Ishikawa (cell line): ENCODE measurements at regions not wholly inside any gene's neighbourhood (a gene's known extent, or its start where the extent isn't known, plus 50 kb on each side); places are given as distances from the start of the nearest gene placed in this dataset.

Source experiments
- CEBPB ChIP-seq: IDR thresholded peaks from 2 replicates; pipeline ENCODE4 v1.6.1; 2012
- CREB1 ChIP-seq: IDR thresholded peaks from 2 replicates; pipeline ENCODE4 v1.6.1; 2012; ENCODE audit warnings: low read depth
- EGR1 ChIP-seq: IDR thresholded peaks from 2 replicates; pipeline ENCODE4 v1.6.1; 2012
- EP300 ChIP-seq: IDR thresholded peaks from 2 replicates; pipeline ENCODE4 v1.6.1; 2012; ENCODE audit warnings: borderline replicate concordance
- FOXM1 ChIP-seq: IDR thresholded peaks from 2 replicates; pipeline ENCODE4 v1.6.1; 2012; ENCODE audit warnings: low read depth, borderline replicate concordance
- NFIC ChIP-seq: IDR thresholded peaks from 2 replicates; pipeline ENCODE4 v1.6.1; 2012
- RAD21 ChIP-seq: IDR thresholded peaks from 2 replicates; pipeline ENCODE4 v1.6.1; 2012; ENCODE audit warnings: low read depth
- TAF1 ChIP-seq: IDR thresholded peaks from 2 replicates; pipeline ENCODE4 v1.6.1; 2012; ENCODE audit warnings: low read depth, mild to moderate bottlenecking
- TCF12 ChIP-seq: IDR thresholded peaks from 2 replicates; pipeline ENCODE4 v1.6.1; 2012; ENCODE audit warnings: low read depth
- TEAD4 ChIP-seq: IDR thresholded peaks from 2 replicates; pipeline ENCODE4 v1.6.1; 2012
- YY1 ChIP-seq: IDR thresholded peaks from 2 replicates; pipeline ENCODE4 v1.6.1; 2012; ENCODE audit warnings: low read depth
- ZBTB7A ChIP-seq: IDR thresholded peaks from 2 replicates; pipeline ENCODE4 v1.6.1; 2012; ENCODE audit warnings: low read depth
- TF ChIP-seq, protein P1 (sequence below): IDR thresholded peaks from 2 replicates; pipeline ENCODE4 v1.6.1; 2012
- TF ChIP-seq, protein P2 (sequence below): IDR thresholded peaks from 2 replicates; pipeline ENCODE4 v1.6.1; 2012
- TF ChIP-seq, protein P3 (sequence below): IDR thresholded peaks from 2 replicates; pipeline ENCODE4 v1.6.1; 2012; ENCODE audit warnings: low read depth, mild to moderate bottlenecking

DNA sequence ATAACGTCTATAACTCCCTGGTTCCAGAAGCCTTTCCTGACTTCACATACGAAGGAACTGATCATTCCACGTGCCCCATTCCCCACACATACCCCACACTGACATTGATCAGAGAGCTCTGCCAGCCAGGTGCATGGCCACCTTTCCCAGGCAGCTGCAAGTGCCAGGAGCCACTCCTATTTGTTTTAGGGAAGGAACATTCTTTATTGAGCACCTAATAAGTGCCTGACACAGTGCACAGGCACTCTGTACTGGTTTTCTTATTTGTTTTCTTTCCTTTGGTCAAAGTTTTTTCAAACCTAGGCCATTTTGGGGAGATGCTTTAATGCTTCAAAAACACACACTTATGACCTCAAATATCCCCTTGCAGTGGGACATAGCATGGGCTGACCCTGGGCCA lies 50.0 kb downstream of the PITPNM2 start:
- TF ChIP-seq YY1 = no peak
- no peak for TF ChIP-seq TCF12
- TF ChIP-seq, protein P1, sequence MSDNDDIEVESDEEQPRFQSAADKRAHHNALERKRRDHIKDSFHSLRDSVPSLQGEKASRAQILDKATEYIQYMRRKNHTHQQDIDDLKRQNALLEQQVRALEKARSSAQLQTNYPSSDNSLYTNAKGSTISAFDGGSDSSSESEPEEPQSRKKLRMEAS = no peak
- TF ChIP-seq CREB1 = no peak
- no peak for TF ChIP-seq EP300
- no peak for TF ChIP-seq TEAD4

DNA sequence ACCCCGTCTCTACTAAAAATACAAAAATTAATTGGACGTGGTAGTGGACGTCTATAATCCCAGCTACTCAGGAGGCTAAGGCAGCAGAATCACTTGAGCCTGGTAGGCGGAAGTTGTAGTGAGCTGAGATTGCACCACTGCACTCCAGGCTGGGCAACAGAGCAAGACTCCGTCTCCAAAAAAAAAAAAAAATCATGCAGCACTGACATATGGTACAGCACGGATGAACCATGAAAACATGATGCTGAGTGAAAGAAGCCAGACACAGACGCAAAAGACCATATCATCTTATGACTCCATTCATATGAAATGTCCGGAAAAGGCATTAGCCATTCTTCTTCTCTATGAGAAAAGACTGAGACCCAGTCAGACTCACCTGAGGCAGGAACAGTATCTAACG lies 50.4 kb downstream of the PITPNM2 start:
- TF ChIP-seq CEBPB = no peak

DNA sequence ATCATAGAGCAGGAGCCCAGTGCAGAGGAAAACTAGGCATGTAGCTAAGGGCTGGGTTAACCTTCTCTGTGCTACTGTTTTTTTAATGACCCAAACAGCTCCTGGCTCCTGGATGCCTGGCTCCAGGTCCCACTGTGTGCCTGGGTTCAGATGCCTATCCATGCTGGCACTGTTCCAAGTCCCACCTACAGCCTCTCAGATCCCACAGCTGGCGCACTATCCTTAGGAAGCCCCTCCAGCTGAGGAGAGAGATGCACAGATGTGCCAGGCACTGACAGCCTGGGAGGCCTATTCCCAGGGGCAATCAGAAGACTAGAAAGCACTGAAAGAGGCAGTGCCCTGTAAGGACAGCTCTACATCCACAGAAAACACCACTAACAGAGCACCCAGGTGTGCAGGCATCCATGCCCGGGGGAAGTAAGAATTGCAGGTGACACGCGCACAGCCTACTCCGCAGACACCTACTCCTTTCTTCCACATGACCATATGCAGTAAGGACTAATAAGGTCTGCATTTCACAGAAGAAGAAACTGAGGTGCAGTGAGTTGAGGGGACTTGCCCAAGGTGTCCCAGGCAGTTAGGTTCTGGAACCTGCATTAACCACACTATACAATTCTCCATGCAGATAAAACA lies 51.2 kb downstream of the PITPNM2 start:
- no peak for TF ChIP-seq TEAD4
- peak; percentile 46 for TF ChIP-seq NFIC

DNA sequence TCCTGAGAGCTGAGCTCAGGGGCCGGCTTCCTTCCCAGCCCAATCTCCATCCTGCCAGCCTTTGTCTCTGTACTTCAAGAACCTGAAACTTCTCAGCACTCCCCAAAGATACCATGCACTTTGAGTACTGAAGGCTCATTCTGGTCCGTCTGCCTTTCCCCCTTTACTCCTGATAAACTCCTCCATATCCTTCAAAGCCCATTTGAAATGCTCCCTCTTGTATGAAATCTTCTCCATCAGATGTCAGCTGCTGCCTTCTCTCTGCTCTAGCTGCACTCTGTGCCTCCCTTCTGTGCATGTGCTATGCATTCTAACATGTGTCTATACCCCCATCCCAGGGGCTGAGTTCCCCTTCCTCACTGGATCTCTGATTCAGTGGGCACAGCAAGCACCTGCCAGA lies 52.1 kb downstream of the PITPNM2 start:
- TF ChIP-seq TAF1 (no peak), ZBTB7A (no peak), TCF12 (no peak), EP300 (no peak), RAD21 (no peak), CREB1 (no peak), TEAD4 (no peak), YY1 (no peak), CEBPB (no peak), FOXM1 (no peak), NFIC (no peak), EGR1 (no peak)
- TF ChIP-seq, protein P1 = no peak
- TF ChIP-seq, protein P2, sequence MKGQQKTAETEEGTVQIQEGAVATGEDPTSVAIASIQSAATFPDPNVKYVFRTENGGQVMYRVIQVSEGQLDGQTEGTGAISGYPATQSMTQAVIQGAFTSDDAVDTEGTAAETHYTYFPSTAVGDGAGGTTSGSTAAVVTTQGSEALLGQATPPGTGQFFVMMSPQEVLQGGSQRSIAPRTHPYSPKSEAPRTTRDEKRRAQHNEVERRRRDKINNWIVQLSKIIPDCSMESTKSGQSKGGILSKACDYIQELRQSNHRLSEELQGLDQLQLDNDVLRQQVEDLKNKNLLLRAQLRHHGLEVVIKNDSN = no peak
- TF ChIP-seq, protein P3, sequence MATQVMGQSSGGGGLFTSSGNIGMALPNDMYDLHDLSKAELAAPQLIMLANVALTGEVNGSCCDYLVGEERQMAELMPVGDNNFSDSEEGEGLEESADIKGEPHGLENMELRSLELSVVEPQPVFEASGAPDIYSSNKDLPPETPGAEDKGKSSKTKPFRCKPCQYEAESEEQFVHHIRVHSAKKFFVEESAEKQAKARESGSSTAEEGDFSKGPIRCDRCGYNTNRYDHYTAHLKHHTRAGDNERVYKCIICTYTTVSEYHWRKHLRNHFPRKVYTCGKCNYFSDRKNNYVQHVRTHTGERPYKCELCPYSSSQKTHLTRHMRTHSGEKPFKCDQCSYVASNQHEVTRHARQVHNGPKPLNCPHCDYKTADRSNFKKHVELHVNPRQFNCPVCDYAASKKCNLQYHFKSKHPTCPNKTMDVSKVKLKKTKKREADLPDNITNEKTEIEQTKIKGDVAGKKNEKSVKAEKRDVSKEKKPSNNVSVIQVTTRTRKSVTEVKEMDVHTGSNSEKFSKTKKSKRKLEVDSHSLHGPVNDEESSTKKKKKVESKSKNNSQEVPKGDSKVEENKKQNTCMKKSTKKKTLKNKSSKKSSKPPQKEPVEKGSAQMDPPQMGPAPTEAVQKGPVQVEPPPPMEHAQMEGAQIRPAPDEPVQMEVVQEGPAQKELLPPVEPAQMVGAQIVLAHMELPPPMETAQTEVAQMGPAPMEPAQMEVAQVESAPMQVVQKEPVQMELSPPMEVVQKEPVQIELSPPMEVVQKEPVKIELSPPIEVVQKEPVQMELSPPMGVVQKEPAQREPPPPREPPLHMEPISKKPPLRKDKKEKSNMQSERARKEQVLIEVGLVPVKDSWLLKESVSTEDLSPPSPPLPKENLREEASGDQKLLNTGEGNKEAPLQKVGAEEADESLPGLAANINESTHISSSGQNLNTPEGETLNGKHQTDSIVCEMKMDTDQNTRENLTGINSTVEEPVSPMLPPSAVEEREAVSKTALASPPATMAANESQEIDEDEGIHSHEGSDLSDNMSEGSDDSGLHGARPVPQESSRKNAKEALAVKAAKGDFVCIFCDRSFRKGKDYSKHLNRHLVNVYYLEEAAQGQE = no peak

DNA sequence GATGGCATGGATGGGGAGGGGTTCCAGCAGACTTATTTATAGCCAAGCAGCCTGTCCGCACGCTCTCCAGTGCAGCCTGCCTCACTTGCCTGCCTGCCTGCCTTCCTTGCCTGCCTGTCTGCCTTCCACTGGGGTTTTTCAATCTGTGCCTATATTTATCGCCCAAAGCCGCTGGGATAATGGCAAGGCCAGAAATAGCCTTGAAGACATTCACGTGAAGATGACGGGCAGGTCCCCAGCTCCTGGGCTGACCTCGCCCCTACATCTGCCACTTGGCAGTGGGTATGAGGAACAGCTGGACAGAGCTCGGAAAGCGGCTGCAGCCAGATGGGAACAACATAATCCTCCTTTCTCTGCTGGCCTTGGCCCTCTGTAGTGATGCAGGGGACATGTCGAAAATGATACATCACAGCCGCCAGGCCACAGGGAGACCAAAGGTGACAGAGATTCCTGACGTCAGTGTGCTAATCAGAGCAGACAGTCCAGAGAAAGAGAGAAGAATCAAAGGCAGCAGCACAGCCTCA lies 53.3 kb downstream of the PITPNM2 start:
- TF ChIP-seq EP300 (no peak), NFIC (no peak), YY1 (no peak), TEAD4 (no peak), CEBPB (no peak), RAD21 (no peak), TAF1 (no peak), EGR1 (no peak), FOXM1 (no peak), ZBTB7A (no peak), TCF12 (no peak), CREB1 (no peak)
- TF ChIP-seq, protein P3 = no peak
- TF ChIP-seq, protein P1 = no peak
- TF ChIP-seq, protein P2 = no peak

DNA sequence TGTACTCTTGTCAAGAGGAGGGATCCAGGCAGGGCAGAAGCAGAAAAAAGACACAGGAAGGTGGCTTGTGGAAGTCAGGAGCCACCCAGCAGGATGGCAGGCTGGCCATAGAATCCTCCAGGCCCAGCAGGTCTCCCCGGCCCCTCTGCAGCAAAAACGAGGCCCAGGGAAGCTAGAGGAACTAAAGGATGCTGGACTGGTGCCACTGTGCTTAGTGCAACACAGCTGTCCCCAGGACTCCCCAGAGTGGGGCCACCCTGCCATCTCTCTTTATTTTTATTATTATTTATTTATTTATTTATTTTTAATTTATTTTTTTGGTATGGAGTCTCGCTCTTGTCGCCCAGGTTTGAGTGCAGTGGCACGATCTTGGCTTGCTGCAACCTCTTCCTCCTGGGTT lies 54.1 kb downstream of the PITPNM2 start:
- TF ChIP-seq, protein P1 = no peak
- no peak for TF ChIP-seq CEBPB
- TF ChIP-seq RAD21 = no peak
- TF ChIP-seq YY1 = no peak
- no peak for TF ChIP-seq EGR1
- no peak for TF ChIP-seq EP300
- TF ChIP-seq, protein P2 = no peak
- TF ChIP-seq TCF12 = no peak
- no peak for TF ChIP-seq NFIC
- TF ChIP-seq TEAD4 = no peak
- TF ChIP-seq TAF1 = no peak
- TF ChIP-seq FOXM1 = no peak
- TF ChIP-seq, protein P3 = no peak
- no peak for TF ChIP-seq ZBTB7A
- no peak for TF ChIP-seq CREB1
